Posterior vena cava (tissue), 2 donors: ENCODE measurements at regions not wholly inside any gene's neighbourhood (a gene's known extent, or its start where the extent isn't known, plus 50 kb on each side); places are given as distances from the start of the nearest gene placed in this dataset.
"Not testable (repeated sequence)": the region's sequence is repeated elsewhere in the genome, so short reads cannot be mapped to it uniquely, and the experiment has no call there.

Experiments
- DNase-seq: peaks from one replicate; pipeline ENCODE4 v3.0.0-alpha.2; 2020; ENCODE audit warnings: low spot score
- intact Hi-C, 2 donors: fragments of 100-400 bp; cut with DNase I; formaldehyde crosslinking; loops; one replicate each; pipeline versions ENCODE4 v1.14.1 to v1.14.2; 2022 to 2023
- donor health status: DM: yes; HTN: yes; CAD: no.
- donor health status: DM: yes; HTN: yes; CAD: no.

DNA sequence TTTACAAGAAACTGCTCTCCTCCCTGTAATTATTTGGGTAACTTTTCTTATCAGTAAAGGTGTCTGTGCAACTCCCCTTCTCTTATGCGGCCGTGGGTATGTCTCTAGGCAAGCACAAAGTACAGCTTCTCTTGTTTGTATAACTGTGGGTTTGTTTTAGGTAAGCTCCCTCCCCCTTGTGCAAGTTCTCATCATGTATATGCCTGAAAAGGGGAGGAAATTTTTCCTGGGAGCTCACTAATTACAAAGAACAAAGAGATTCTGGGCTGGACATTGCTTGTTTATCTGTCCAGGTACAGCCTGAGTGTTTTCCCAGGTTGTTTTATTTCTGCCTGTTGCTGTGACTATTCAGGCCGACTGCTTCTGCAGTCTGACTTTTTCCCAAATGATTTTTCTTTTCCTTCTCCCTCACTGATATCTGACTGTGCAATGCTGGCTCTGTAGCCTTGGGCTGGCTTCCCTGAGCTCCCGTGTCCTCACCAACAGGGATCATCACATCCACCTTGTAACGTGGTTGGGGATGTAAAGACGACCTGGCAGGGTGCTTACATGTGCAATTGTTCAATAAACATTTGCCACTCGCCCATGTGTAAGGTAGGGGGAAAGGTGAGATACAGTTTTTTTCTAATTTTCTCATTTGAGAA lies 916.5 kb downstream of the AACS start:
- DNase-seq, result no peak
- intact Hi-C loops, result no loop called here

DNA sequence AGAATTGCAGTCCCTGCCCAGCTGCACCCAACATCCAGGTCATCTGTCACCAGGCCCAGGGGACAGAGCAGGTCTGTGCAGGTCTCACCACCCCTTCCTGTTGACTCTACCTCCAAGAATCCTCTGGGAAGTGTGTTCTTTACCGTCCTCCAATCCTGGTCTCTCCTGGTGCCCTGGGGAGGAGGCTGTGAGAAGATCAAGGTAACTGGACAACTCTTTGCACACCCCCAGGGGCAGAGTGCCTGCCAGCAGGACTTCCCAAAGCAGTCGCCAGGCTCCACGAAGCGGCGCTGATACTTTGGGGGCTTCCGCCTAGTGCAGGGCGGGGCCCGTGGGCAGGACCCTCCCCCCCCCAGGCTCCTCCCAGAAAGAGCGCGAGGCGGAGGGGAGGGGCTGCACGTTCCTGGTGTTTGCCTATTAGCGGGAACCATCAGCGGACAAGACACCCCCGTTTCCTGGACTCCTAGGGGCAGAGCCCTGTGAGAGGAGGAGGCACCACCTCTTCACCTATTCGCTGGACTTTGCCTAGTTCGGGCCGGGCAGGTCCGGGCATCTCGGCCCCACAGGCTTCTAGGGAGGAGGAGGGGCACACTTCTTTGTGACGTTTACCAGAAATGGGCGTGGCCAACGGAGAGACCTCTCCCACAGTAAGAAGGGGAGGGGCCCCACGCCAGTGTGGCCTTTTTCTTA lies 918.0 kb downstream of the AACS start:
- DNase-seq, result no peak

DNA sequence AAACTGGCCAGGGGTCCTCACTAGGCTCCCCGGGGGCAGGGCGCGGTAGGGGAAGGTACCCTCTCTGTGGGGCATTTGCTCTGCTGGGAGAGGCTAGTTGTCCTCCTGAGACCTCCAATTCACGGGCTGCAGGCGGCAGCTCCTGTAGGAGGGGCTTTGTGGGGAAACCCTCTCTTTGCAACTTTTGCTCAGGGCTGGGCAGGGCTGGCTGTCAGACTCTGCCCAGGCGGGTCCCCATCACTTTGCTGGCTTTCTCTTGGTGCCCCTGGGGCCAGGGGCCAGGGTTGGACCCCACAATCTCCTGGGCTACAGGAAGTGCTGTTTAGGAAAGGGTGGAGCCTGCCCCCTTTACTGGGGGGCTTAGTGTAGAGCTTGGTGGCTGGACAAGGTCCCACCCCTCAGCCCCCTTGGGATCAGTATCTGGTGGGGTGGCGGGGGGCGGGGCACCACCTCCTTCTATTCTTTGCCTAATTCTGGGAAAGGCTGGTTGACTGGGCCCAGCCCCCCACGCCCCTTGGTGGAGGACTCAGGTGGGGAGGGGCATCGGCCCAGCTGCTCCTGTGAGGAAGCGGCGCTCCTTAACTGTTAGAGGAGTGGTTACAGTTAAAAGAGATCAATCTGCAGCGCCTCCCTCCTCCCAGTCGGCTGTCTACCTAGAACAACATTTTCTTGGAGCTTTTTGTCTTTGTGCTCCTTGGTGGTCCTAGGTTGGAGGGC lies 918.7 kb downstream of the AACS start:
- intact Hi-C loops, result no loop called here

More for the DNA sequence above, 918.0 kb downstream of the AACS start:
- intact Hi-C loops, result no loop called here

DNA sequence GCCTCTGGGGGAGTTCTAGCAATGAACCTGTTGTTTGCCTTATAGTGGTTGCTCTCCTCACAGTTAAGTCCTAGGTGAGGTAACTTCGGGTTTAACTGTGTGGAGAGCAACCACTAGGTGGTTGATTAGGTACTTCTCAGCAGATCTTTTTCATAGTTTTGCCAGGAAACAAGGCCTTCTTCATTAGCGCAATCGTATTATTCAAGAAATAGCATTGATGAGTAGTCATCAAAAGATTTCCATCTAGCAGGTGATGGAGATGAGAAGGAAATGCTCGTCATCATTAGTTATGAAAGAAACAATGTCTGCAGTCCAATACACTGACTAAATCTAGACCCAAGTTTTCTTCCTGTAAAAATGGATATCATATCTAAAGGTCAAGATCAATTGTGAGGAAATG lies 923.3 kb downstream of the AACS start:
- intact Hi-C loops, result no loop called here
- no peak for DNase-seq

More for the DNA sequence above, 918.7 kb downstream of the AACS start:
- no peak for DNase-seq

DNA sequence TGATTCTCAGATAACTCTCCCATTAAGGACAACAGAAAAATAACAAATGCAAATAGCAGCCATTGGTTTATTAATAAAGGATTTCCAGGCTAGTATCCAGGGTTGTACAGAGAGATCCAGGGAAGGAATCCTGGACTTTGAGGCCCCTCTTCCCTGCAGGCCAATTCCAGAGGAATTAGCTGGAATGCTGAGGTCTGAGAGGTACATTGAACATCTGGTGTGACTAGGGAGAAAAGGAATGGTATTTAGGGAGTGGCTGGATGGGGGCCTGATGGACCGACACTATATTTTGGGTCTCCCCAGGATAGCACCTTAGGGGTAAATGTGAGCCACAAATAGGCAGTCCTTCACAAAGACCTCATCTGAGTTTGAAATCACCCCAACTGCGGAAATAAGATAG lies 924.5 kb downstream of the AACS start:
- intact Hi-C loops, result no loop called here
- no peak for DNase-seq

DNA sequence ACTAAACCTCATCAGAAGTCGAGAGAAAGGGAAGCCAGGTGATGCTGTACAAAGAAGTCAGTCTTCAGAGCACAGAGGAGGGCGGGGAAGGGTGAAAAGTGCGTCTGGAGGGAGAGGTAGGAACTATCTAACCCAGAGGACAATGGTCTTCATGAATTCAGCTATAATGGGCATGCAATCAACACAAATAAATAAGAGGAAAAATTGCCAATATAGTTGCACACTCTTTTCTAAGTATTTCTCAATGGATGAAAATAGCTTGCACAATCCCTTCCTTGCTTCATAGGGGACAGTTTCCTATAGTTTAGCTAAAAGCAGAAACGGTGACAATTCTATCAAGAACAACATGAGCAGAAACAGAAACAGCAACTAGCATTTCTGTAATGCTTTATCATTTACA lies 931.2 kb downstream of the AACS start:
- intact Hi-C loops, result no loop called here
- DNase-seq, result no peak

DNA sequence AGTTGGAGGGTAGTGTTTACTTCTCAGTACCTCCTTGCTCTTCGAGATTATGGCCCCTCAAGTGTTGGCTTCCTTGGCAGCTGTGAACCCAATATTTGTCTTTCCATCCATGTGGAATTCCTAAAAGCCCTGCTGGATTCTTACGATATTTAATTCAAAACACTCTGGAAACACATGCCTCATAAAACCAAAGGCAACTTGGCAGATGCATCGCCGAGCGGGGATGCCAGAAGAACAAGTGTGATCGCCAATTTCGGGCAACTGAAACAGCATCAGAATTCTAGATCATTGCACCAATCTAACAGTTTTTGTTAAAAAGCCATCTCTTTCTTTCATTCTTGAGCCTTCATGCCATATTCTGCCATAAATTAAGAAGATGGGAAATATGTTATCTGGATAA lies 934.4 kb downstream of the AACS start:
- no peak for DNase-seq
- intact Hi-C loops, result no loop called here

DNA sequence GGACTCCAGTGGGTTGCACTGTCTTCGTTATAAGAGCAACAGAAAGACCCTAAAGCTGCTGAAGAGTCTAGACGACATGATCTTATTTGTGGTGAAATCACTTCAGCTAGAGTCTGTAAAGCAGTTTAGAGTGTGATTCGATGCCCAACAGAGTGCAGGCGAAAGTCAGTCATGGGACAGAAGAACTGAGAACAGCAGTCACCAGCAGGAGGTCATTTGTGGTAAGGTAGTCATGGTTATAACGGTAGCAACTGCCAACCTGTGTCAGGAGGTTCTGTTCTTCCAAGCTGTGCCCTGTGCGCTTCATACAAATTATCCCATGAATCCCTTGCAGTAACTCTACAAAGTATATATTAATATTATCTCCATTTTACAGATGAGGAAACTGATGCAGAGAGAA lies 954.1 kb downstream of the AACS start:
- DNase-seq, result no peak
- intact Hi-C loops, result no loop called here

DNA sequence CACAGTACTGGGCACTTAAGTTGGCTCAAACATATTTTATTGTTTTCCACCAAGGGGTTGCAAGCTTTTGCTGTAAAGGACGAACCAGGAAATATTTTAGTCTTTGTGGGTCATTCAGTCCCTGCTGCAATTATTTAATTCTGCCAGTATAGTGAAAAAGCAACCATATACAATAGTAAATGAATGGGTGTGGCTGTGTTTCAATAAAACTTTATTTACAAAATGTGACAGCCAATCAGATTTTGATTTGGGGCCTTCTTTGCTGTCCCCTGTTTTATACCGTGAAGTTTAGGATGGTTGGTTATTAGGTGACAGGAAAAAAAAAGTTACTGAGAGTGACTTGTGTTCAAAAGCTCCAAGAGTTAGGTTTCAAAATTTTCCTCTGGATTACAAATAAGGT lies 956.4 kb downstream of the AACS start:
- no peak for DNase-seq
- intact Hi-C loops, result no loop called here

DNA sequence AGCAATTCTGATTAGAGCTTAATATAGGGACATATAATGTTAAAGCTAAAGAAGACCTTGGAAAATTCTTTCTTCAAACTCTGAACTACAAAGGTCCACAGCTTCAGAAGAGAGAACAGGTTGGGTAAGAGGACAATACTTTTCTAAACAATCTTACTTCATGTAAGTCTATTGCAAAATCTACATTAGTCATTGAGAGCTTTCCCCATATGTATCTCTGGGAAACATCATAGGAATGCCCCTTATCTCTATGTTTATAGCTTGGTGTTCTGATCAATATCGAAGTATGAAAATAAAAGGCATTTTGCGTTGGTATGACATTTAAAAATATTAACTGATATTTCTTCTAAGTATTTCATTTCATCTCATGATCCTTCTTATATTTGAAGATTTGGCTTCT lies 962.6 kb downstream of the AACS start:
- DNase-seq, result no peak
- intact Hi-C loops, result no loop called here

DNA sequence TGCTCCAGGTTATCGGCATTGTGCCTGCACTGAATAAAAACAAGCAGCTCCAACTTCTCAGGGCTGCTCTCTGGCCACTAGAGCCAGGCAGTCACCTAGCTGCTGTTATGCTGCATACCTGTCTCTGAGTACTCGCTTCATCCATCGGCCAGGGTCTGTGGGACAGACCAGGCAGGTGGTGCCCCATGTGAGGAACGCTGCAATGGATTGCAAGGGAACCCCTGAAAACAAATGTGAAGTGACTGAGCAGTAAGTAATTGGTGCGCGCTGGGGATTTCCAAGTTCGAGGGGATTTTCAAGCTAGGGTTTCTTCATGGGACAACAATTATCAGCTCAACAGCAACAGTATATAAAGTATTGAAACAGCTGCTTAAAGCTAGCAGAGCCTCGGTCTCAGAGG lies 965.3 kb downstream of the AACS start:
- intact Hi-C loops, result no loop called here
- DNase-seq, result no peak

DNA sequence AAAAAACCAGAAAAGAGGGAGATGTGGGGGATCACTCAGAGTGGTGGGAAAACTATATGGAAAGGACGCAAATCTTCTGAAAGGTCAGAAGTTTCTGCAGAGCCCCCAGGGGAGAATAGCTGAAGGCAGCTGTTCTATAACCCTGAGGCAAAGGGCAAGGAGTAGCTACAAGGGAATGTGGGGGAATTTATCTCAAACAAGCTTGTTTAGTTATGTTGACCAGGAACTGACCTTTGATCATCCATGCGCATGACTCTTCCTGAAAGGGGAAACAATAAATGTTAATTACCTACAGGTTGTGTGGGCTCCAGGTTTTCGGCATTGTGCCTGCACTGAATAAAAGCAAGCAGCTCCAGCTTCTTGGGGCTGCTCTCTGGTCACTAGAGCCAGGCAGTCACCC lies 968.5 kb downstream of the AACS start:
- intact Hi-C loops, result no loop called here

DNA sequence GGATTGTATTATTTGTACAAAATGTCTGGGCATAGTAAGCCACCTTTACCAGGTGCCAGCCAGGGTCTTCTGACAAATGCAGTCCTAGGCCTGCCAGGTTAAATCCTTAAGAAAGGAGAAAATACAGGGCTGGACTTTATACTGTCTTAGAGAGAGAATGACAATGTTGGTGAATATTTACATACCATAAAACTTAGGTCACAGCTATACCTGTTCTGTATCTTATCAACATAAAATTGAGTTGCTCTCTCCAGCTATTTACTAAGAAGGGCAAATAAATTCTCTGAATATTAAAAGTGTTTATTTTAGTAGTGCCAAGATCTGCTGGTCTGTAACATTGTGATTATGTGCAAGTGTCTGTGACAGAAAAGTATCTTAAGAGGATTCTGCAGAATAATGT lies 971.1 kb downstream of the AACS start:
- DNase-seq, result no peak
- intact Hi-C loops, result no loop called here

More for the DNA sequence above, 968.5 kb downstream of the AACS start:
- no peak for DNase-seq

DNA sequence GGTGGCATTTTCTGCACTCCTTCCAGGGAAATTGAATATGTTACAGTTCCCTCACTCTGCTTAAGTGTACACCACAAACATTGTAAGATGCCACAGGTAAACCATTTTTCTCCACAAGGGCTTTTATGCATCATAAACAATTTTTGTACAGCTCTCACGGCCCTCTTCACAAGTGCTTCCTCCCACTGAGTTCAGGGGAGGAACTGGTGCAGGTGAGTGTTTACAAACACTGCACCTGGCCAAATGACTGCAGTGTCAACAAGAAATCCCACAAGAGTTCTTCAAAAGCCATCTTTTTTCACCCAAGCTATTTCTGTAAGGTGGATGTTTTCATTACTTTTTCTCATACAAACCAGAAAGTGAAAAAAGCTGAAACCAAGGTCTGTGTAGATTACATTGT lies 973.2 kb downstream of the AACS start:
- DNase-seq, result no peak
- intact Hi-C loops, result no loop called here

DNA sequence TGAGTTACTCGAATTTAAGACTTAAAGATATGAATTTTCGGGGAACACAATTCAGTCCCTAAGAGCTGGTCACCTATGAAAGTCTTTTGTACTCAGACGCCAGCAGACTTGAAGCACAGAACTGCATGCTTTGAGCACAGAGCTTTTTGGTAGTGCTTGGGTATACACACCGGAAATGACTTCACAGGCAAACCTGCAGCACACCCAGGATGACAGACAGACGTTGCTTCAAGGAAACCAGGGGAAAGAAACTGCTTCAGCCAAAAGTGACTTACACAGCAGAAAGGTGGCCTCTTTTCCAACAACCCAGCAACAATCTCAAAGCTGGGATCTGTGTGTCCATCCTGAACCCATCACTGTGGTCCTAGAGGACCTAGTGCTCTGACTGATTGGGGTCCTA lies 975.1 kb downstream of the AACS start:
- no peak for DNase-seq

DNA sequence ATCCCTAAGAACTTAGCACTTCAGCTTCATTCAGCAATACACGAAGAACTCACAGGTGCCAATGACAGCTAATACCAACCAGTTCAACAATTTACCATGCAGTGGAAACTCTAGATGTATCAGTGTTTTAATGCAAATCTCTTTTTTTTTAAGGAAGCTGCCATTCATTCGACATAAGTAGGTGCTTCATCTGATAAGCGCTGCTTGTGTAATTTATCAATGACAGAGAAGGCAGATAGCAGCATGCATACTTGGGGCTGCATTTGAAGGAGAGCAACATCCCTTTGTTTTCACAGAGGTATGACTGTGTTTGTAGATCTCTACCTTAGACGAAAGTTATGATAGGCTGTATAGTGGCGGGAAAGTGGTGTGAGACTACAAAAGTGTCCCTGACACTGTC lies 977.1 kb downstream of the AACS start:
- intact Hi-C loops, result no loop called here

More for the DNA sequence above, 975.1 kb downstream of the AACS start:
- intact Hi-C loops, result no loop called here

DNA sequence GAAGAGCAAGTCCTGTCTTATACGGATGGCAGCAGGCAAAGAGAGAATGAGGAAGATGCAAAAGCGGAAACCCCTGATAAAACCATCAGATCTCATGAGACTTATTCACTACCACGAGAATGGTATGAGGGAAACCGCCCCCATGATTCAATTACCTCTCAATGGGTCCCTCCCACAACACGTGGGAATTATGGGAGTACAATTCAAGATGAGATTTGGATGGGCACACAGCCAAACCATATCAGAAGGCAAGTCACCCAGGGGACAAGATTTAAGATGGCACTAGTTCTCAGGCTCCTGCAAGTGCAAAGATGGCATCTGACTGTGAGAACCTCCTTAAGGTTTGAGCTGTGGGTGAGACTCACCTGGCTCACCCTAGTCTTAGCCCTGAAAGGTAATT lies 984.3 kb downstream of the AACS start:
- intact Hi-C loops, DNase-seq: not testable (repeated sequence)

More for the DNA sequence above, 977.1 kb downstream of the AACS start:
- DNase-seq, result no peak

DNA sequence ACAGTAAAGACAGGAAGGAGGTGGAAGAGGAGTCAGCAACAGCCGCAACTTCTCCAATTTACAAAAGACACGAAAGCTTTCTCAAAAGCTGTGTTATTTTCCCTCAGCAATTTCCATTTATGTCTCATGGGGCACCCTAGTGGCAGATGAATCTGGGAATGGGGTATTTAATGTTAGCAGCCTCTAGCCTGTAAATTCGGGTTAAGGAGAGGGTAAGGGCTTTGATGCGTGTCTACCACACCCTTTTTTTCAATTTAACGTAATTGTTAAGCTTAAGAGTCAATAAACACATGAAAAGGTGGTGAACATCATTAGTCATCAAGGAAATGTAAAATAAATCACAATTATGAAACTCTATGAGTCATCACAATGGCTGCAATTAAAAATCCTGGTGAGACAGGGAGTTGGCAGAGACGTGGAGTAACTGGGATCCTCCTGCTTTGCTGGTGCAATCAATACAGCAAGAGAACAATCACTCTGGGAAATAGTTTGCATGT lies 986.4 kb downstream of the AACS start:
- intact Hi-C loops, result no loop called here
- DNase-seq, result no peak

DNA sequence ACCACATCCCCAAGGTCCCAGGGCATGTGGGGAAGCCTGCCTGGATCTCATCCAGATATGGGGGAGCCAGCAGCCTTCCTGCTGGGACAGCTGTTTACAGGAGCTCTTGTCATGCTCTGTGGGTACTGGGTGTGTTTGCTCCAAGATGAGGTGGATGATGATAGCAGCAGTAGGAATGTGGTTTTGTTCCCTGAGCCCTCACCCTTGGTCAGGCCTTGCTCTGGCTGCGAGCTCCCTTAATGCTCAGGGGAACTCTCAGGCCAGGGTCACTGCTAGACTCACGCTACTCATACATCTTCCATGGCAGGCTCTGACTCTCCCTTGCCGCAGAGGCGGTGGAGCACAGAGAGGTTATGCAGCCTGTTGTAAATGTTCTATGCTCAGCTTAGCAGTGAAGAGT lies 990.3 kb downstream of the AACS start:
- intact Hi-C loops, result no loop called here
- no peak for DNase-seq

DNA sequence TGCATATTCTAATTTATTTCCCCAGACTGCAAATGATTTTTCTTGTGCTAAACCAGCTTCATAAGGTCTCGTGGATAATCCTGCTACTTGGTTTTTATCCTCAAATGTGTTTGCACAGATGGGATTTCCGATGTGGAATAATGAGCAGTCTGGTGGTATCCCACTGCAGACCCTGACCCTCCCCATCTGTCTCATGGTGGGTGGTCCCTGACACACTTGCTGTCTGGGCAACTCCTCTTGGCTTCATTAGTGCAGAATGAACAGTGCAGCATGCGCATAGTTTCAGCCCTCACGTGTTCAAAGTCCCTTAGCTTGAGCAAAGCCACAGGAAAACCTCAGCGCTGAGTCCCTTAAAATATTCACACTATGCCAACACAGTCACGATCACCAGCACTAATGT lies 996.5 kb downstream of the AACS start:
- intact Hi-C loops, result no loop called here

DNA sequence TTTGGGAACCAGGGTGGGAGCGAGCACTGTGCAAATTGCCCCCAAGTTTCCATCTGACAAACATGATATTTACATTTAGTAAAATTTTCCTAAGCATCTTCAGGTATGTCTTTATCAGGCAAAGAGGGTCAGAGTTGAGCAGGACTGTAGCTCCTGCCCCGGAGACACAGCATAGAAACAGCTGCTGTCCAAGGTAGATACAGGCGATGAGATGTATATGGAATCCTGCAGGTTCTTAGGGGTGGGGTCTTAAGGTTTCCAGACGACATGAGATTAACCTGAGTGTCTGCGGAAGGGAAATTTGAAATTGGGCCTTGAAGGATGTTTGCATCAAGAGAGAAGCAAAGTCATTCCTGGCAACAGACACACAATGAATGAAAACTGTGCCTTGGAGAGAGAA lies 998.8 kb downstream of the AACS start:
- intact Hi-C loops, result no loop called here
- DNase-seq, result no peak

More for the DNA sequence above, 996.5 kb downstream of the AACS start:
- DNase-seq, result no peak
